ENCODE measurements at regions not wholly inside any gene's neighbourhood (a gene's known extent, or its start where the extent isn't known, plus 50 kb on each side); places are given as distances from the start of the nearest gene placed in this dataset.

DNA sequence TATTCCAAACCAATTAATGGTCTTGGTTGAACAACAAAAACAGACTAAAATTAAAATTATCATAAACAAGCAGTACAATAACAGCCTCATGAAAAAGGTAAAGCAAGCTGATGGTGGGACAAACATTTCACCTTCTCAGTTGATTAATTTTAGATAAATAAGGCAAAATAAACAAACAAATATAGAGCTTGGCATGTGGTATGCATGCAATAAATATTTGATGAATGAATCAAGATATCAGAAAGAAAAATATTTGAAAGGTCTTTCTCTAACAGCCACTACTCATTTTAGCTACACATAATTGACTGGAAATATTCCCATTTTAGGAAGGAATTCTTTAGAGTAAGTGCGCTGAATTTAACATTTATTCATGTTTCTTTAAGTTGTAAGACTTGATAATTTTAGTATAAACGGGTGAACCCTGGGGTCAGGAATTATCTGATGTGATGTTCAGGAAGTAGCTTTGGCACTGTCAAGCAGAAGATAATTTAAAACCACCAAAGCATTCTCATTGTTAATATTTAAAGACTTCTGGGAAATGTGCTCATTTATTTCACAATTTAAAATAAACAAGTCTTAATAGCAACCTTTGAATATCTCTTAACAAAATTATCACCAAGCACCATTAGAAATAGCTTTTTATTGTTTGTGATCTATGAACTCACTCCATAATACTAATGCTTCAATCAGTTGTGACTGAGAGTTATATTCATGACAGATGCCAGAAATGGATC, 372.3 kb upstream of the TGFBR2 start (continued):
- TF ChIP-seq TAF1 (IDR thresholded peaks at IDR 0.05; ENCODE audit: low read depth, low read length), result no peak
